Amygdala (tissue), 56 donors: ENCODE measurements at regions not wholly inside any gene's neighbourhood (a gene's known extent, or its start where the extent isn't known, plus 50 kb on each side); places are given as distances from the start of the nearest gene placed in this dataset.
"Not testable (repeated sequence)": the region's sequence is repeated elsewhere in the genome, so short reads cannot be mapped to it uniquely, and the experiment has no call there.

Experiments used
- DNase-seq, 56 donors: peaks; one replicate each; lab custom pipeline; 2025; lab: John Stamatoyannopoulos, UW

- DNase-seq, result no peak
Observed at GRCh38 chrX:40530509-40530908, 50.3 kb upstream of the ATP6AP2 start.

GRCh38 chrX:40527543-40527942 is 53.2 kb upstream of the ATP6AP2 start:
- no peak for DNase-seq

- DNase-seq, result no peak
Observed at GRCh38 chrX:40526412-40526811, 54.4 kb upstream of the ATP6AP2 start.

GRCh38 chrX:40525901-40526300 is 54.9 kb upstream of the ATP6AP2 start:
- DNase-seq, result not testable (repeated sequence)

- no peak for DNase-seq
Observed at GRCh38 chrX:40524423-40524822, 56.3 kb upstream of the ATP6AP2 start.

GRCh38 chrX:40523852-40524251 is 56.9 kb upstream of the ATP6AP2 start:
- no peak for DNase-seq

- DNase-seq, result peak in 19 of 56 donors; percentile 0 to 23 (median 5)
Observed at GRCh38 chrX:40521868-40522450, 58.8 kb upstream of the ATP6AP2 start.

GRCh38 chrX:40514376-40514775 is 66.4 kb upstream of the ATP6AP2 start:
- no peak for DNase-seq

GRCh38 chrX:40513835-40514234 is 66.9 kb upstream of the ATP6AP2 start:
- no peak for DNase-seq

- DNase-seq, result no peak
Observed at GRCh38 chrX:40513012-40513411, 67.8 kb upstream of the ATP6AP2 start.

GRCh38 chrX:40511258-40511657 is 69.5 kb upstream of the ATP6AP2 start:
- no peak for DNase-seq

- DNase-seq, result no peak
Observed at GRCh38 chrX:40508560-40508959, 72.2 kb upstream of the ATP6AP2 start.

- DNase-seq, result no peak
Observed at GRCh38 chrX:40506201-40506985, 74.4 kb upstream of the ATP6AP2 start.

- no peak for DNase-seq
Observed at GRCh38 chrX:40504801-40505605, 75.8 kb upstream of the ATP6AP2 start.

GRCh38 chrX:40503094-40503493 is 77.7 kb upstream of the ATP6AP2 start:
- no peak for DNase-seq

- DNase-seq, result no peak
Observed at GRCh38 chrX:40502688-40503087, 78.1 kb upstream of the ATP6AP2 start.

GRCh38 chrX:40501164-40501855 is 79.5 kb upstream of the ATP6AP2 start:
- no peak for DNase-seq

- DNase-seq, result peak in 31 of 56 donors; percentile 0 to 56 (median 7)
Observed at GRCh38 chrX:40496728-40497127, 84.0 kb upstream of the ATP6AP2 start.

GRCh38 chrX:40495659-40496058 is 85.1 kb upstream of the ATP6AP2 start:
- no peak for DNase-seq

- DNase-seq, result no peak
Observed at GRCh38 chrX:40494005-40494404, 86.8 kb upstream of the ATP6AP2 start.

GRCh38 chrX:40488296-40488695 is 92.5 kb upstream of the ATP6AP2 start:
- no peak for DNase-seq
